ENCODE measurements at regions not wholly inside any gene's neighbourhood (a gene's known extent, or its start where the extent isn't known, plus 50 kb on each side); places are given as distances from the start of the nearest gene placed in this dataset.

- TF ChIP-seq, protein P1, sequence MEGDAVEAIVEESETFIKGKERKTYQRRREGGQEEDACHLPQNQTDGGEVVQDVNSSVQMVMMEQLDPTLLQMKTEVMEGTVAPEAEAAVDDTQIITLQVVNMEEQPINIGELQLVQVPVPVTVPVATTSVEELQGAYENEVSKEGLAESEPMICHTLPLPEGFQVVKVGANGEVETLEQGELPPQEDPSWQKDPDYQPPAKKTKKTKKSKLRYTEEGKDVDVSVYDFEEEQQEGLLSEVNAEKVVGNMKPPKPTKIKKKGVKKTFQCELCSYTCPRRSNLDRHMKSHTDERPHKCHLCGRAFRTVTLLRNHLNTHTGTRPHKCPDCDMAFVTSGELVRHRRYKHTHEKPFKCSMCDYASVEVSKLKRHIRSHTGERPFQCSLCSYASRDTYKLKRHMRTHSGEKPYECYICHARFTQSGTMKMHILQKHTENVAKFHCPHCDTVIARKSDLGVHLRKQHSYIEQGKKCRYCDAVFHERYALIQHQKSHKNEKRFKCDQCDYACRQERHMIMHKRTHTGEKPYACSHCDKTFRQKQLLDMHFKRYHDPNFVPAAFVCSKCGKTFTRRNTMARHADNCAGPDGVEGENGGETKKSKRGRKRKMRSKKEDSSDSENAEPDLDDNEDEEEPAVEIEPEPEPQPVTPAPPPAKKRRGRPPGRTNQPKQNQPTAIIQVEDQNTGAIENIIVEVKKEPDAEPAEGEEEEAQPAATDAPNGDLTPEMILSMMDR (conservative IDR thresholded peaks at IDR 0.05; ENCODE audit: low read depth in 2 of 2) = no peak
- TF ChIP-seq EZH2 (IDR thresholded peaks at IDR 0.05; ENCODE audit: low read depth, unreplicated experiment) (no peak), REST (IDR thresholded peaks at IDR 0.05; ENCODE audit: unreplicated experiment) (no peak), POLR2AphosphoS5 (IDR thresholded peaks at IDR 0.05; ENCODE audit: low read depth) (no peak), CREB1 (CRISPR knock-in tag; IDR thresholded peaks at IDR 0.05; ENCODE audit: low read depth) (no peak)
These were observed 1212.4 kb upstream of the TMEM132C start for GRCh38 chr12:127054531-127054930.
